H1 (cell line): ENCODE measurements at regions not wholly inside any gene's neighbourhood (a gene's known extent, or its start where the extent isn't known, plus 50 kb on each side); places are given as distances from the start of the nearest gene placed in this dataset.

ENCODE experiments used
- CHD7 ChIP-seq: fragments of 300-600 bp; sonication (generic); IDR thresholded peaks from 2 replicates; pipeline ENCODE4 v1.7.1; 2012; ENCODE audit warnings: low read length, moderate library complexity, mild to moderate bottlenecking, inconsistent platforms; ENCODE audit not compliant: insufficient replicate concordance
- JUN ChIP-seq: IDR thresholded peaks from 2 replicates; pipeline ENCODE4 v1.6.1; 2011; ENCODE audit warnings: low read depth, mild to moderate bottlenecking, improper control_type of control experiment, low read length
- RAD21 ChIP-seq, 2 experiments: IDR thresholded peaks in 1 of 2; conservative IDR thresholded peaks in 1 of 2; 2 replicates each; pipeline ENCODE4 v1.6.1; 2011; ENCODE audit warnings: low read depth in 2 of 2, low read length in 2 of 2, improper control_type of control experiment in 1 of 2, inconsistent platforms in 1 of 2, mild to moderate bottlenecking in 1 of 2, moderate library complexity in 1 of 2

- TF ChIP-seq CHD7 (no peak), RAD21 (IDR thresholded peaks at IDR 0.05 in 1 of 2, conservative IDR thresholded peaks at IDR 0.05 in 1 of 2; ENCODE audit: low read depth in 2 of 2, low read length in 2 of 2) (no peak), JUN (no peak)
Observed at GRCh38 chr10:31601136-31601535, 282.1 kb downstream of the ZEB1 start (continued).
